Activated CD8-positive, alpha-beta memory T cell treated with anti-CD3 and anti-CD28 coated beads for 36 hours (primary cell): ENCODE measurements at regions not wholly inside any gene's neighbourhood (a gene's known extent, or its start where the extent isn't known, plus 50 kb on each side); places are given as distances from the start of the nearest gene placed in this dataset.

Experiments
- CTCF ChIA-PET: fragments of 350-600 bp; sonication (Branson Sonifier 250); formaldehyde crosslinking; loops from one replicate; lab custom pipeline; 2021; ENCODE audit warnings: antibody characterized with exemption; lab: Charles Lee
- POLR2A ChIA-PET: fragments of 350-600 bp; sonication (Branson Sonifier 250); formaldehyde crosslinking; loops from one replicate; lab custom pipeline; 2021; ENCODE audit warnings: antibody characterized with exemption; lab: Charles Lee

- ChIA-PET CTCF (no interaction called here), POLR2A (no interaction called here)
Observed at GRCh38 chr13:104805346-104805745, 1730.1 kb downstream of the EFNB2 start.

GRCh38 chr13:104799152-104799551 lies 1732.9 kb upstream of the SLC10A2 start:
- POLR2A ChIA-PET = no interaction called here
- CTCF ChIA-PET = no interaction called here

GRCh38 chr13:104798486-104798885 lies 1732.3 kb upstream of the SLC10A2 start:
- CTCF ChIA-PET = no interaction called here
- POLR2A ChIA-PET = no interaction called here

GRCh38 chr13:104796581-104796980 lies 1730.4 kb upstream of the SLC10A2 start:
- ChIA-PET POLR2A (no interaction called here), CTCF (no interaction called here)

- ChIA-PET POLR2A (no interaction called here), CTCF (no interaction called here)
Observed at GRCh38 chr13:104785952-104786351, 1719.7 kb upstream of the SLC10A2 start.

GRCh38 chr13:104784891-104785290 lies 1718.7 kb upstream of the SLC10A2 start:
- CTCF ChIA-PET = no interaction called here

GRCh38 chr13:104782741-104783140 lies 1716.5 kb upstream of the SLC10A2 start:
- CTCF ChIA-PET = no interaction called here
- POLR2A ChIA-PET = no interaction called here

More at GRCh38 chr13:104784891-104785290, 1718.7 kb upstream of the SLC10A2 start:
- POLR2A ChIA-PET = no interaction called here

- CTCF ChIA-PET = no interaction called here
- POLR2A ChIA-PET = no interaction called here
Observed at GRCh38 chr13:104779311-104779993, 1713.2 kb upstream of the SLC10A2 start.

GRCh38 chr13:104773775-104774174 lies 1707.6 kb upstream of the SLC10A2 start:
- ChIA-PET CTCF (no interaction called here), POLR2A (no interaction called here)

- ChIA-PET POLR2A (no interaction called here), CTCF (no interaction called here)
Observed at GRCh38 chr13:104769545-104769944, 1703.3 kb upstream of the SLC10A2 start.

GRCh38 chr13:104766319-104766718 lies 1700.1 kb upstream of the SLC10A2 start:
- ChIA-PET CTCF (interaction anchor here (0.5 kb wide), 1 partner anchor 859 kb away, joined by 4 read pairs; no protein-coding TSS in a partner anchor), POLR2A (interaction anchor here (1.0 kb wide), 1 partner anchor 11 kb away, joined by 3 read pairs; no protein-coding TSS in a partner anchor)

GRCh38 chr13:104764600-104764999 lies 1698.4 kb upstream of the SLC10A2 start:
- ChIA-PET POLR2A (no interaction called here), CTCF (no interaction called here)

- CTCF ChIA-PET = no interaction called here
Observed at GRCh38 chr13:104759069-104759468, 1692.9 kb upstream of the SLC10A2 start.

GRCh38 chr13:104757712-104758111 lies 1691.5 kb upstream of the SLC10A2 start:
- CTCF ChIA-PET = no interaction called here

More at GRCh38 chr13:104759069-104759468, 1692.9 kb upstream of the SLC10A2 start:
- POLR2A ChIA-PET = no interaction called here

GRCh38 chr13:104750377-104750776 lies 1684.2 kb upstream of the SLC10A2 start:
- CTCF ChIA-PET = no interaction called here
- POLR2A ChIA-PET = no interaction called here

More at GRCh38 chr13:104757712-104758111, 1691.5 kb upstream of the SLC10A2 start:
- POLR2A ChIA-PET = no interaction called here

GRCh38 chr13:104740641-104741222 lies 1674.5 kb upstream of the SLC10A2 start:
- CTCF ChIA-PET = no interaction called here

GRCh38 chr13:104737713-104738112 lies 1671.5 kb upstream of the SLC10A2 start:
- ChIA-PET POLR2A (no interaction called here), CTCF (no interaction called here)

More at GRCh38 chr13:104740641-104741222, 1674.5 kb upstream of the SLC10A2 start:
- POLR2A ChIA-PET = no interaction called here

GRCh38 chr13:104733427-104733826 lies 1667.2 kb upstream of the SLC10A2 start:
- CTCF ChIA-PET = no interaction called here
- POLR2A ChIA-PET = no interaction called here

- POLR2A ChIA-PET = no interaction called here
- CTCF ChIA-PET = no interaction called here
Observed at GRCh38 chr13:104715111-104715510, 1648.9 kb upstream of the SLC10A2 start.

- POLR2A ChIA-PET = no interaction called here
- CTCF ChIA-PET = no interaction called here
Observed at GRCh38 chr13:104705031-104705750, 1639.0 kb upstream of the SLC10A2 start.
